ENCODE measurements at regions not wholly inside any gene's neighbourhood (a gene's known extent, or its start where the extent isn't known, plus 50 kb on each side); places are given as distances from the start of the nearest gene placed in this dataset.

- intact Hi-C loops (cut with DNase I), result no loop called here
- H3K36me3 ChIP-seq, result no peaks in the 10 kb centered on the region
- no peak for TF ChIP-seq POLR2A (IDR thresholded peaks at IDR 0.05)
- TF ChIP-seq, protein P1, sequence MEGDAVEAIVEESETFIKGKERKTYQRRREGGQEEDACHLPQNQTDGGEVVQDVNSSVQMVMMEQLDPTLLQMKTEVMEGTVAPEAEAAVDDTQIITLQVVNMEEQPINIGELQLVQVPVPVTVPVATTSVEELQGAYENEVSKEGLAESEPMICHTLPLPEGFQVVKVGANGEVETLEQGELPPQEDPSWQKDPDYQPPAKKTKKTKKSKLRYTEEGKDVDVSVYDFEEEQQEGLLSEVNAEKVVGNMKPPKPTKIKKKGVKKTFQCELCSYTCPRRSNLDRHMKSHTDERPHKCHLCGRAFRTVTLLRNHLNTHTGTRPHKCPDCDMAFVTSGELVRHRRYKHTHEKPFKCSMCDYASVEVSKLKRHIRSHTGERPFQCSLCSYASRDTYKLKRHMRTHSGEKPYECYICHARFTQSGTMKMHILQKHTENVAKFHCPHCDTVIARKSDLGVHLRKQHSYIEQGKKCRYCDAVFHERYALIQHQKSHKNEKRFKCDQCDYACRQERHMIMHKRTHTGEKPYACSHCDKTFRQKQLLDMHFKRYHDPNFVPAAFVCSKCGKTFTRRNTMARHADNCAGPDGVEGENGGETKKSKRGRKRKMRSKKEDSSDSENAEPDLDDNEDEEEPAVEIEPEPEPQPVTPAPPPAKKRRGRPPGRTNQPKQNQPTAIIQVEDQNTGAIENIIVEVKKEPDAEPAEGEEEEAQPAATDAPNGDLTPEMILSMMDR (IDR thresholded peaks at IDR 0.05), result no peak
- no peaks in the 10 kb centered on the region for H3K4me1 ChIP-seq
- no peak overlapping the region for H3K4me3 ChIP-seq (replicated peaks in 1 of 3)
- no peak overlapping the region for H3K27ac ChIP-seq
- DNase-seq, result no peak
- 85 to 86% methylated on average over 2 to 5 of the region's 6 CpGs for WGBS, 2 donors
- H3K9me3 ChIP-seq, result no peaks in the 10 kb centered on the region
- H3K27me3 ChIP-seq, result no peaks in the 10 kb centered on the region
Observed at GRCh38 chr2:71897137-71897480, 250.6 kb downstream of the CYP26B1 start.

GRCh38 chr2:71896385-71897136 is 251.1 kb downstream of the CYP26B1 start:
- H3K36me3 ChIP-seq, result no peaks in the 10 kb centered on the region
- TF ChIP-seq POLR2A (IDR thresholded peaks at IDR 0.05), result no peak
- TF ChIP-seq, protein P1 (IDR thresholded peaks at IDR 0.05), result no peak
- no peaks in the 10 kb centered on the region for H3K4me1 ChIP-seq
- H3K4me3 ChIP-seq (replicated peaks in 1 of 3), result no peak overlapping the region
- no peaks in the 10 kb centered on the region for H3K27me3 ChIP-seq
- no peak overlapping the region for H3K27ac ChIP-seq
- no peaks in the 10 kb centered on the region for H3K9me3 ChIP-seq
- intact Hi-C loops (cut with DNase I), result no loop called here
- WGBS, 2 donors, result 74 to 82% methylated on average over 8 to 9 of the region's 9 CpGs
- DNase-seq, result no peak

- intact Hi-C loops (cut with DNase I), result no loop called here
- H3K36me3 ChIP-seq, result no peaks in the 10 kb centered on the region
- no peak for DNase-seq
- TF ChIP-seq POLR2A (IDR thresholded peaks at IDR 0.05), result no peak
- TF ChIP-seq, protein P1 (IDR thresholded peaks at IDR 0.05), result no peak
- H3K27me3 ChIP-seq, result no peaks in the 10 kb centered on the region
- 86 to 94% methylated on average over 9 of the region's 10 CpGs for WGBS, 2 donors
- no peak overlapping the region for H3K4me3 ChIP-seq (replicated peaks in 1 of 3)
- no peaks in the 10 kb centered on the region for H3K4me1 ChIP-seq
- H3K27ac ChIP-seq, result no peak overlapping the region
- no peaks in the 10 kb centered on the region for H3K9me3 ChIP-seq
Observed at GRCh38 chr2:71895320-71896161, 252.1 kb downstream of the CYP26B1 start.

- Histone ChIP-seq H3K9me3 (no peaks in the 10 kb centered on the region), H3K36me3 (no peaks in the 10 kb centered on the region), H3K4me3 (replicated peaks in 1 of 3) (no peak overlapping the region), H3K27ac (no peak overlapping the region), H3K27me3 (no peaks in the 10 kb centered on the region), H3K4me1 (no peaks in the 10 kb centered on the region)
- no peak for DNase-seq
- intact Hi-C loops (cut with DNase I), result no loop called here
- 77 to 83% methylated on average over 8 of the region's 8 CpGs for WGBS, 2 donors
- TF ChIP-seq, protein P1 (IDR thresholded peaks at IDR 0.05), result no peak
- no peak for TF ChIP-seq POLR2A (IDR thresholded peaks at IDR 0.05)
Observed at GRCh38 chr2:71894261-71894660, 253.4 kb downstream of the CYP26B1 start.

- TF ChIP-seq, protein P1 (IDR thresholded peaks at IDR 0.05), result no peak
- no peaks in the 10 kb centered on the region for H3K9me3 ChIP-seq
- no peak for DNase-seq
- intact Hi-C loops (cut with DNase I), result no loop called here
- no peak overlapping the region for H3K4me3 ChIP-seq (replicated peaks in 1 of 3)
- WGBS, 2 donors, result 72 to 75% methylated on average over 12 to 13 of the region's 13 CpGs
- no peaks in the 10 kb centered on the region for H3K27me3 ChIP-seq
- H3K36me3 ChIP-seq, result no peaks in the 10 kb centered on the region
- no peak overlapping the region for H3K27ac ChIP-seq
- H3K4me1 ChIP-seq, result no peaks in the 10 kb centered on the region
Observed at GRCh38 chr2:71893646-71894045, 254.0 kb downstream of the CYP26B1 start.
